Loucy (cell line): ENCODE measurements at regions not wholly inside any gene's neighbourhood (a gene's known extent, or its start where the extent isn't known, plus 50 kb on each side); places are given as distances from the start of the nearest gene placed in this dataset.

Experiments used
- EZH2phosphoT487 ChIP-seq: fragments of 200-600 bp; IDR thresholded peaks from 2 replicates; pipeline ENCODE4 v1.6.1; 2018; ENCODE audit warnings: antibody characterized with exemption, mild to moderate bottlenecking, moderate library complexity, borderline replicate concordance
- TF ChIP-seq, protein P1 (sequence below): fragments of 200-600 bp; sonication (generic); conservative IDR thresholded peaks from 2 replicates; pipeline ENCODE4 v1.5.1; 2014; ENCODE audit warnings: mild to moderate bottlenecking, antibody characterized with exemption, low read length

DNA sequence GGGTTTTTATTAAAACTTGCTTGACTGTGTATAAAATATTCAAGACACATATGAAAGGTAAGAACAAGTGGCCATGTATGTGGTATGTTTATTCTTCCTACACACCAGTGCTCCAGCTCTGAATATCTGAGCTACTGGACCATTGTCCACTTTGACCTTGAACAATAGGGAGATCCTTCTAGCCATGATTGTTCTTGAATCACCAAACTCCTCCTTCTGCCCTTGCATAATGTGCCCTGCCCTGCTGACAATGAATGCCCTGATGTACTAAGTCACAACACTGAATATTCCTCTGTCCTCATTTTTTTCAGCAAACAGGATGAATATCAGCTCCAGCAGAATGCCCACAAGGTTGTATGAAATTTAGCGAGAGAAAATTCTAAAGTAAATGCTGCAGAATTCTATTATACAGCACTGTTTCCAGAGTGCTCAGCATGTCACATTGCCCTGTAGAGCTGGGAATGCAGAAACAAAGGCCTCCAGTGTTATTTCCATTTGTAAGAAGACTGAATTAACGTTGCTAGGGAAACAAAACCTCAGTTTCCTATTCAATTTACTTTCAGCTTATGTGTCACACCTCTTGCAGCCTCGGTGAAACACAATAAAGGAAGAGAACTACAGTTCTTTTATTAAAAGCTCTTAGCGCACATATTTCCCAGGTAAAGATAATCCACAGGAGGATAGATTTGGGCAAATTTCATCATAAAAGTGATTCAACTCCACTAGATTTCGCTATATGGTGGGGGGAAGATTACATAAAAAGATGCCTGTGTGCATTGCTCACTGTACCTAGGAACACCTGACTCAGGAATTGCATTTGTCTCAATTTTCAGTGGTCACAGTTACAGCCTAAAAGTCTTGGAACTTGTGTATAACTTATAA, 187.4 kb upstream of the ATP1B1 start:
- TF ChIP-seq, protein P1, sequence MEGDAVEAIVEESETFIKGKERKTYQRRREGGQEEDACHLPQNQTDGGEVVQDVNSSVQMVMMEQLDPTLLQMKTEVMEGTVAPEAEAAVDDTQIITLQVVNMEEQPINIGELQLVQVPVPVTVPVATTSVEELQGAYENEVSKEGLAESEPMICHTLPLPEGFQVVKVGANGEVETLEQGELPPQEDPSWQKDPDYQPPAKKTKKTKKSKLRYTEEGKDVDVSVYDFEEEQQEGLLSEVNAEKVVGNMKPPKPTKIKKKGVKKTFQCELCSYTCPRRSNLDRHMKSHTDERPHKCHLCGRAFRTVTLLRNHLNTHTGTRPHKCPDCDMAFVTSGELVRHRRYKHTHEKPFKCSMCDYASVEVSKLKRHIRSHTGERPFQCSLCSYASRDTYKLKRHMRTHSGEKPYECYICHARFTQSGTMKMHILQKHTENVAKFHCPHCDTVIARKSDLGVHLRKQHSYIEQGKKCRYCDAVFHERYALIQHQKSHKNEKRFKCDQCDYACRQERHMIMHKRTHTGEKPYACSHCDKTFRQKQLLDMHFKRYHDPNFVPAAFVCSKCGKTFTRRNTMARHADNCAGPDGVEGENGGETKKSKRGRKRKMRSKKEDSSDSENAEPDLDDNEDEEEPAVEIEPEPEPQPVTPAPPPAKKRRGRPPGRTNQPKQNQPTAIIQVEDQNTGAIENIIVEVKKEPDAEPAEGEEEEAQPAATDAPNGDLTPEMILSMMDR, result no peak
- TF ChIP-seq EZH2phosphoT487, result no peak
